Gastrocnemius medialis (tissue), 4 donors: ENCODE measurements at regions not wholly inside any gene's neighbourhood (a gene's known extent, or its start where the extent isn't known, plus 50 kb on each side); places are given as distances from the start of the nearest gene placed in this dataset.

ENCODE experiments used
- ATAC-seq, 2 donors: fragments of 150-250 bp; one replicate each; pipeline ENCODE4 v1.9.1; 2016
- DNase-seq, 2 donors: peaks; one replicate each; pipeline ENCODE4 v3.0.0-alpha.2; 2019
- H3K27ac ChIP-seq, 4 donors: fragments of 200-600 bp; sonication (generic); 1 replicate in 1 of 4; 2 replicates in 3 of 4; pipeline ENCODE4 v1.5.1; 2016 to 2018; ENCODE audit warnings: mild to moderate bottlenecking in 2 of 4, moderate library complexity in 1 of 4
- H3K27me3 ChIP-seq, 3 donors: fragments of 200-600 bp; sonication (generic) in 2 of 3; 1 replicate in 1 of 3; 2 replicates in 2 of 3; pipeline versions ENCODE4 v1.5.1 to v1.6.0; 2016 to 2019; ENCODE audit warnings: mild to moderate bottlenecking in 1 of 3, moderate library complexity in 1 of 3
- H3K36me3 ChIP-seq, 2 donors: fragments of 200-600 bp; sonication (generic) in 1 of 2; one replicate each; pipeline ENCODE4 v1.5.1; 2017 to 2018
- H3K4me1 ChIP-seq, 2 donors: fragments of 200-600 bp; sonication (generic) in 1 of 2; one replicate each; pipeline ENCODE4 v1.5.1; 2016 to 2017; ENCODE audit warnings: mild to moderate bottlenecking in 2 of 2
- H3K4me3 ChIP-seq, 4 donors: fragments of 200-600 bp; sonication (generic) in 3 of 4; 1 replicate in 1 of 4; 2 replicates in 3 of 4; pipeline ENCODE4 v1.5.1; 2016 to 2019; ENCODE audit warnings: mild to moderate bottlenecking in 2 of 4
- H3K9me3 ChIP-seq, 3 donors: fragments of 200-600 bp; sonication (generic) in 2 of 3; 1 replicate in 1 of 3; 2 replicates in 2 of 3; pipeline ENCODE4 v1.5.1; 2016 to 2019
- POLR2A ChIP-seq, 2 donors: fragments of 450-650 bp; IDR thresholded peaks; one replicate each; pipeline ENCODE4 v1.6.1; 2017; ENCODE audit warnings: antibody characterized with exemption in 2 of 2, mild to moderate bottlenecking in 2 of 2, moderate library complexity in 2 of 2
- in situ Hi-C, 4 donors: fragments of 200-750 bp; cut with MboI; loops; one replicate each; pipeline versions ENCODE4 v1.15.0 to v1.8.0; 2017; ENCODE audit warnings: low sequenced_read_pairs in 4 of 4
- intact Hi-C: fragments of 100-400 bp; cut with DNase I; formaldehyde crosslinking; loops from one replicate; pipeline ENCODE4 v1.15.1; 2023; ENCODE audit warnings: low total_unique reads
- TF ChIP-seq, protein P1 (sequence below), 5 experiments: fragments of 450-650 bp in 3 of 5; fragments of 200-600 bp in 2 of 5; sonication (generic) in 2 of 5; IDR thresholded peaks in 4 of 5; conservative IDR thresholded peaks in 1 of 5; 1 replicate in 4 of 5; 2 replicates in 1 of 5; pipeline ENCODE4 v1.5.1; 2016 to 2019; ENCODE audit warnings: antibody characterized with exemption in 5 of 5, mild to moderate bottlenecking in 3 of 5, moderate library complexity in 3 of 5

DNA sequence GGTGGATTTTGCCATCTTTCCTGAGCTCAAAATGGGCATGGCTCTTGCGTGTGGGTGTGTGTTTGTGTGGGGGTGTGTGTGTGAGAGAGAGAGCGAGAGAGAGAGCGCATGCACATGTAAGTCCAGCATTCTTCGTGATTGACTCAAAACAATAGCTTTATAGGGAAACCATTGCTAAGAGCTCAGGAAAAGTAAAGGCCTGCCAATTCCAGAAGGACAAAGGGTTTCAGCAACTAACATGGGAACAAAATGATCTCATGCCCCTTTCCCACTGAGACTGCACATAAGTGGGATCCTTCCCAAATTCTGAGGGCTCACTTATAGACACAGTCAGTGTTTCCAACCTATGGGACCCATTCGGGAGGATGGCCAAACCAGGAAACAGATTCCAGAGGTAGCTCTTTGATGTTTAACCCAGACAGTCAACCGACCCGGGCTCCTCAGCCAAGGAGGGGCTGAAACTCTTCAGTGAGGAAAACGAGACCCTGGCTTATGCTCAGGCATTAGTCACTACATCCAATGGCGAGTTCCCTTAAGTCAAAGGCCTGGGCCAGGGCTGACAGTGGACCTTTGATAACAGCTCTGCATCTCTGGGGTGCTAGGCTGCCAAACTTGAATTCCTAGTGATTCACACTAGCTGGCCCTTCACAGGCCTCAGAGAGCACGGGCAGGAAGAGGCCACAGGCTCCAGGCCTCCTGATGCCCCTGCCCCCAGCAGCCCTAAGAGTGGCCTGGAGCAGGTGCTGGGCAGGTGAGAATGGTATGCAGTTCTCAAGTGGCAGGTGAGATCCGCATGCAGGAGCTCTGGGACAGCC, 305.0 kb upstream of the C2CD4B start:
- DNase-seq (peak in 1 of 2 donors; percentile 66), ATAC-seq (peak in 1 of 2 donors; percentile 10)
- Histone ChIP-seq H3K27me3 (no peaks in the 10 kb centered on the region), H3K36me3 (no peaks in the 10 kb centered on the region), H3K9me3 (no peaks in the 10 kb centered on the region), H3K4me1 (peaks cover 71 to 77% of the 10 kb centered on the region in 2 donors), H3K4me3 (no peak overlapping the region), H3K27ac (peak overlapping the region; percentile 56 to 92 (median 65))
- intact Hi-C loops (loop anchor here (5.0 kb wide), 2 partner anchors 77 to 408 kb away; partner anchors contain the start of gene VPS13C), in situ Hi-C loops (no loop called here)
- TF ChIP-seq POLR2A (IDR thresholded peaks at IDR 0.05), result no peak
- TF ChIP-seq, protein P1, sequence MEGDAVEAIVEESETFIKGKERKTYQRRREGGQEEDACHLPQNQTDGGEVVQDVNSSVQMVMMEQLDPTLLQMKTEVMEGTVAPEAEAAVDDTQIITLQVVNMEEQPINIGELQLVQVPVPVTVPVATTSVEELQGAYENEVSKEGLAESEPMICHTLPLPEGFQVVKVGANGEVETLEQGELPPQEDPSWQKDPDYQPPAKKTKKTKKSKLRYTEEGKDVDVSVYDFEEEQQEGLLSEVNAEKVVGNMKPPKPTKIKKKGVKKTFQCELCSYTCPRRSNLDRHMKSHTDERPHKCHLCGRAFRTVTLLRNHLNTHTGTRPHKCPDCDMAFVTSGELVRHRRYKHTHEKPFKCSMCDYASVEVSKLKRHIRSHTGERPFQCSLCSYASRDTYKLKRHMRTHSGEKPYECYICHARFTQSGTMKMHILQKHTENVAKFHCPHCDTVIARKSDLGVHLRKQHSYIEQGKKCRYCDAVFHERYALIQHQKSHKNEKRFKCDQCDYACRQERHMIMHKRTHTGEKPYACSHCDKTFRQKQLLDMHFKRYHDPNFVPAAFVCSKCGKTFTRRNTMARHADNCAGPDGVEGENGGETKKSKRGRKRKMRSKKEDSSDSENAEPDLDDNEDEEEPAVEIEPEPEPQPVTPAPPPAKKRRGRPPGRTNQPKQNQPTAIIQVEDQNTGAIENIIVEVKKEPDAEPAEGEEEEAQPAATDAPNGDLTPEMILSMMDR (IDR thresholded peaks at IDR 0.05 in 4 of 5, conservative IDR thresholded peaks at IDR 0.05 in 1 of 5), result no peak

DNA sequence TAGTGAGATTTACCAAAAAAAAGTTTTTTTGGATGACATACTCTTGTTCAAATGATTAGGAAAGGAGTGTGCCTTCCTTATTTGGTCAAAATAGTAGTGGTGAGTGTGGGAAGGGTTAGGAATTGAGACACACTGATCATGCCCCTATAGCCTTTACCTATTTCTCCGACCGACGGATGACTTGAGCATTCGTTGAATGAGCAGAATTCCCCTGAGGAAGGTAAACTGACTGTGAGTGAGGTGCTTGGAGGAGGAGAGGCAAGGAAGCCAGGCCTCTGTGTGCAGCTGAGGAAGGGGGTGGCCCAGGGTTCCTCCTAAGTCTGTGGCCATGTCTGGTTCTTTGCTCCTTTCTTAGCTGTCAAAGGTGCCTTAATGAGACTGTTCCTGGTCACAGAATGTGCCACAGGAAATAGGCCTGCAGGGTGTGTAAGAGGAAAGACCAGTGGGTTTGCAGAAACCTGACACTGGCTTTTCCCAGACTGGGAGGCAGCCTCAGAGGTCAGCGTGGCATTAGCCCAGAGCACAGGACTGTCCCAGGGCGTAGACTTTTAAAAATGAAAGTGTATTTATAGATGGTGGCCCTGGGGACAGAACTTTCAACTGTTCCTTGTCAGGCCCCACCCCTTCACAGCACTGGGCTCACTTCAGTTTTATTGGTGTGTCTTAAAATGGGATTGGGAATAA, 307.7 kb upstream of the C2CD4B start:
- intact Hi-C loops (loop anchor here (1.0 to 5.0 kb wide), 3 partner anchors 75 to 410 kb away; partner anchors contain the start of genes TLN2 and VPS13C), in situ Hi-C loops (no loop called here)
- no peaks in the 10 kb centered on the region for H3K27me3 ChIP-seq
- H3K4me1 ChIP-seq, result peaks cover 69 to 87% of the 10 kb centered on the region in 2 donors
- no peaks in the 10 kb centered on the region for H3K36me3 ChIP-seq
- DNase-seq, result peak; percentile 83 to 94
- H3K9me3 ChIP-seq, result no peaks in the 10 kb centered on the region
- ATAC-seq, result peak; percentile 94 to 96
- TF ChIP-seq POLR2A (IDR thresholded peaks at IDR 0.05), result no peak
- TF ChIP-seq, protein P1 (IDR thresholded peaks at IDR 0.05 in 4 of 5, conservative IDR thresholded peaks at IDR 0.05 in 1 of 5), result peak in 1 of 5 experiments; percentile 30
- H3K4me3 ChIP-seq, result no peak overlapping the region
- peak overlapping the region; percentile 78 to 92 (median 88) for H3K27ac ChIP-seq

DNA sequence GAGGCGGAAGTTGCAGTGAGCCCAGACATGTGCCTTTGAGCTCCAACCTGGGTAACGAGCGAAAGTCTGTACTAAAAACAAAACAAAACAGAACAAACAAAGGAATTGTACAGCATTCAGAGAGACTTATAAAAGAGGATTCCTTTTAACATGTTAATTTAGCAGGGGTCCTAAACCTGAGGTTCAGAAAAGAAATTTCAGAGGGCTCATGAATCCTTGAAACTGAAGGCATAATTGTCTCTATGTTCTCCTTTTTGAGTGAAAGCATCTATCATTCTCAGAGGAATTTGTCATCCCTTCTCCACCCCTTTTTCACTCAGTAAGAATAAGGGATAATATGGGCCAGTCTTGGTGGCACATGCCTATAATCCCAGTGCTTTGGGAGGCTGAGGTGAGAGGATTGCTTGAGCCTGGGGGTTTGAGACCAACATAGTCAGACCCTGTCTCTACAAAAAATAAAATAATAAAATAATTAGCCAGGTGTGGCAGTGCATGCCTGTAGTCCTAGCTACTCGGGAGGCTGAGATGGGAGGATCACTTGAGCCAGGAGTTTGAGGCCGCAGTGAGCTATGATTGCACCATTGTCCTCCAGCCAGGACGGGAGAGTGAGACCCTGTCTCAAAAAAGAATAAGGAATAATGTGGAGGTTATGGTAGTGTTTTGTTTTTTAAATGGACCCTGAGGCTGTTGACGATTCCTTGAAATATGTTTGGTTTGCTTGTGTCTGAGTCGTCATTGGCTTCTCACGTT, 309.1 kb upstream of the C2CD4B start:
- no peak for TF ChIP-seq POLR2A (IDR thresholded peaks at IDR 0.05)
- TF ChIP-seq, protein P1 (IDR thresholded peaks at IDR 0.05 in 4 of 5, conservative IDR thresholded peaks at IDR 0.05 in 1 of 5), result no peak
- ATAC-seq, result no peak
- peaks cover 63 to 92% of the 10 kb centered on the region in 2 donors for H3K4me1 ChIP-seq
- H3K36me3 ChIP-seq, result no peaks in the 10 kb centered on the region
- no peak for DNase-seq
- no peaks in the 10 kb centered on the region for H3K27me3 ChIP-seq
- in situ Hi-C loops (no loop called here), intact Hi-C loops (loop anchor here (5.0 kb wide), 2 partner anchors 73 to 412 kb away; partner anchors contain the start of gene VPS13C)
- no peaks in the 10 kb centered on the region for H3K9me3 ChIP-seq
- peak overlapping the region; percentile 78 to 92 (median 88) for H3K27ac ChIP-seq
- no peak overlapping the region for H3K4me3 ChIP-seq

DNA sequence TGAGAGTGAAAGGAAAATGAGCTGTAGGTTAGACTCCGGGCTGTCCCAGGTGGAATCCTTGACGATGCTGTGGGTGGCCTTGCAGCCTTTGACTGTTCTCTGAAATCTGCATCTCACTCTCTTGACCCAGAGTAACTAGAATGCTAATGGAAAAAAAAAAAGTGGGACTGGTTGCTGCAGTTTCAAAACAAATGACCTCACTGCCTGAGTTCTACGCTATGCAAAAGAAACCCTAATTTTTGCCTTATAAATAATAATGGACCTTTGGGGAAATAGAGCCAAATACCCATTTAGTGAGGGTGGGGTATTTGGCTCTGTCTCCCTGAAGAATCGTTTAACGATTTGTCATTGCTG, 309.7 kb upstream of the C2CD4B start:
- DNase-seq, result no peak
- in situ Hi-C loops (no loop called here), intact Hi-C loops (loop anchor here (5.0 kb wide), 2 partner anchors 73 to 412 kb away; partner anchors contain the start of gene VPS13C)
- Histone ChIP-seq H3K4me3 (no peak overlapping the region), H3K27ac (peak overlapping the region; percentile 78 to 92 (median 88)), H3K36me3 (no peaks in the 10 kb centered on the region), H3K4me1 (peaks cover 57 to 87% of the 10 kb centered on the region in 2 donors), H3K27me3 (no peaks in the 10 kb centered on the region), H3K9me3 (no peaks in the 10 kb centered on the region)
- peak in 1 of 2 donors; percentile 22 for ATAC-seq
- TF ChIP-seq, protein P1 (IDR thresholded peaks at IDR 0.05 in 4 of 5, conservative IDR thresholded peaks at IDR 0.05 in 1 of 5), result no peak
- TF ChIP-seq POLR2A (IDR thresholded peaks at IDR 0.05), result no peak
